ENCODE measurements at regions not wholly inside any gene's neighbourhood (a gene's known extent, or its start where the extent isn't known, plus 50 kb on each side); places are given as distances from the start of the nearest gene placed in this dataset.

DNA sequence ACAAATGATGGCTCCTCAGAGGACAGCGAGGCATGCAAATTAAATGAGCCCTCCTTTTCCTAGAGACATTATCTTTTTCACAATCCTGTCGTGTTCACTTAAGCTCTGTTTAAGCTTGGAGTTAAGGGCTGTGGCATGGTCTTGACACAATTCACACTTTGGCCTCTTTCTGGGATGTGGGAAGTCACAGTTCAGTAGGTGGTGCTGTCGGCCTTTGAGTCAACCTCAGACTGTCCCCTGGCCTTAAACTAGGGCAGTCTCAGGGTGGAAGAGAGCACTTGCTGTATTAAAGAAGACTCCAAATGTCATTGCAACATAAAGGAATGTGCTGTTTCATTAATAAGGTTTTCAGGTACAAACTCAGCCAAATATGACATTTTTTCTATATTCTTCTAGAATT is 351.0 kb downstream of the MCTP2 start:
- TF ChIP-seq, protein P1, sequence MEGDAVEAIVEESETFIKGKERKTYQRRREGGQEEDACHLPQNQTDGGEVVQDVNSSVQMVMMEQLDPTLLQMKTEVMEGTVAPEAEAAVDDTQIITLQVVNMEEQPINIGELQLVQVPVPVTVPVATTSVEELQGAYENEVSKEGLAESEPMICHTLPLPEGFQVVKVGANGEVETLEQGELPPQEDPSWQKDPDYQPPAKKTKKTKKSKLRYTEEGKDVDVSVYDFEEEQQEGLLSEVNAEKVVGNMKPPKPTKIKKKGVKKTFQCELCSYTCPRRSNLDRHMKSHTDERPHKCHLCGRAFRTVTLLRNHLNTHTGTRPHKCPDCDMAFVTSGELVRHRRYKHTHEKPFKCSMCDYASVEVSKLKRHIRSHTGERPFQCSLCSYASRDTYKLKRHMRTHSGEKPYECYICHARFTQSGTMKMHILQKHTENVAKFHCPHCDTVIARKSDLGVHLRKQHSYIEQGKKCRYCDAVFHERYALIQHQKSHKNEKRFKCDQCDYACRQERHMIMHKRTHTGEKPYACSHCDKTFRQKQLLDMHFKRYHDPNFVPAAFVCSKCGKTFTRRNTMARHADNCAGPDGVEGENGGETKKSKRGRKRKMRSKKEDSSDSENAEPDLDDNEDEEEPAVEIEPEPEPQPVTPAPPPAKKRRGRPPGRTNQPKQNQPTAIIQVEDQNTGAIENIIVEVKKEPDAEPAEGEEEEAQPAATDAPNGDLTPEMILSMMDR (IDR thresholded peaks at IDR 0.05), result no peak
- TF ChIP-seq EZH2phosphoT487 (IDR thresholded peaks at IDR 0.05; ENCODE audit: borderline replicate concordance, low read depth), result no peak
- TF ChIP-seq TAF1 (IDR thresholded peaks at IDR 0.05; ENCODE audit: borderline replicate concordance, low read depth, low read length), result no peak
- no peak for TF ChIP-seq REST (IDR thresholded peaks at IDR 0.05; ENCODE audit: low read depth, low read length)
- TF ChIP-seq, protein P2, sequence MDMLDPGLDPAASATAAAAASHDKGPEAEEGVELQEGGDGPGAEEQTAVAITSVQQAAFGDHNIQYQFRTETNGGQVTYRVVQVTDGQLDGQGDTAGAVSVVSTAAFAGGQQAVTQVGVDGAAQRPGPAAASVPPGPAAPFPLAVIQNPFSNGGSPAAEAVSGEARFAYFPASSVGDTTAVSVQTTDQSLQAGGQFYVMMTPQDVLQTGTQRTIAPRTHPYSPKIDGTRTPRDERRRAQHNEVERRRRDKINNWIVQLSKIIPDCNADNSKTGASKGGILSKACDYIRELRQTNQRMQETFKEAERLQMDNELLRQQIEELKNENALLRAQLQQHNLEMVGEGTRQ (IDR thresholded peaks at IDR 0.05; ENCODE audit: borderline replicate concordance, low read depth, low read length), result no peak
- no peak for TF ChIP-seq ZBTB33 (IDR thresholded peaks at IDR 0.05; ENCODE audit: borderline replicate concordance, low read depth)
- TF ChIP-seq RAD21 (IDR thresholded peaks at IDR 0.05; ENCODE audit: low read length), result peak; percentile 58
- no peak for TF ChIP-seq EP300 (IDR thresholded peaks at IDR 0.05; ENCODE audit: borderline replicate concordance in 1 of 2, low read depth in 1 of 2, low read length in 1 of 2)
- TF ChIP-seq MAX (IDR thresholded peaks at IDR 0.05; ENCODE audit: low read depth), result no peak
